ENCODE measurements at regions not wholly inside any gene's neighbourhood (a gene's known extent, or its start where the extent isn't known, plus 50 kb on each side); places are given as distances from the start of the nearest gene placed in this dataset.

GRCh38 chr3:103371411-103371810 is 936.6 kb downstream of the ZPLD1 start:
- TF ChIP-seq, protein P1, sequence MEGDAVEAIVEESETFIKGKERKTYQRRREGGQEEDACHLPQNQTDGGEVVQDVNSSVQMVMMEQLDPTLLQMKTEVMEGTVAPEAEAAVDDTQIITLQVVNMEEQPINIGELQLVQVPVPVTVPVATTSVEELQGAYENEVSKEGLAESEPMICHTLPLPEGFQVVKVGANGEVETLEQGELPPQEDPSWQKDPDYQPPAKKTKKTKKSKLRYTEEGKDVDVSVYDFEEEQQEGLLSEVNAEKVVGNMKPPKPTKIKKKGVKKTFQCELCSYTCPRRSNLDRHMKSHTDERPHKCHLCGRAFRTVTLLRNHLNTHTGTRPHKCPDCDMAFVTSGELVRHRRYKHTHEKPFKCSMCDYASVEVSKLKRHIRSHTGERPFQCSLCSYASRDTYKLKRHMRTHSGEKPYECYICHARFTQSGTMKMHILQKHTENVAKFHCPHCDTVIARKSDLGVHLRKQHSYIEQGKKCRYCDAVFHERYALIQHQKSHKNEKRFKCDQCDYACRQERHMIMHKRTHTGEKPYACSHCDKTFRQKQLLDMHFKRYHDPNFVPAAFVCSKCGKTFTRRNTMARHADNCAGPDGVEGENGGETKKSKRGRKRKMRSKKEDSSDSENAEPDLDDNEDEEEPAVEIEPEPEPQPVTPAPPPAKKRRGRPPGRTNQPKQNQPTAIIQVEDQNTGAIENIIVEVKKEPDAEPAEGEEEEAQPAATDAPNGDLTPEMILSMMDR (conservative IDR thresholded peaks at IDR 0.05; ENCODE audit: low read depth, low read length), result no peak
- no peak for DNase-seq (ENCODE audit: low read depth)
- no peak overlapping the region for H3K4me3 ChIP-seq (ENCODE audit: low read depth, low read length)

DNA sequence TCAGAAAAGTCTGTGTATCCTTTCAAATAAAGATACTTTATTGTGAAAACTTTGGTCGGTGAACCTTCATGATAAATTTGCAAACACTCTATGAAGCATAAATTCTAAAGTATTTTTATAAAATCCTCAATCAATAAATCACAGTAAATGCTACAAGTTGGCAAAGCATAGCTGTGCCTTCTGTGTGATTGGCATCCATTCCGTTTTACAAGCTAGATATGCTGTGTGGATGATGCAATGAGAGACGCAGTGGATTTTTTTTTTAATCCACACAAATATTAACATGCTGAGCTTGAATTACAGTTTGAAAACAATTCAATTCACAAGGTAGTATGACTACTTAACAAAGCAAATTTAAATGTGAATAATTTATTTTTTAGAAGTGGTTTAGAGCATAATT is 937.2 kb downstream of the ZPLD1 start:
- TF ChIP-seq, protein P1 (conservative IDR thresholded peaks at IDR 0.05; ENCODE audit: low read depth, low read length), result no peak
- DNase-seq (ENCODE audit: low read depth), result no peak

GRCh38 chr3:103380391-103380790 is 945.6 kb downstream of the ZPLD1 start:
- no peak for DNase-seq (ENCODE audit: low read depth)
- H3K4me3 ChIP-seq (ENCODE audit: low read depth, low read length), result no peak overlapping the region
- TF ChIP-seq, protein P1 (conservative IDR thresholded peaks at IDR 0.05; ENCODE audit: low read depth, low read length), result no peak

More for the DNA sequence above, 937.2 kb downstream of the ZPLD1 start:
- H3K4me3 ChIP-seq (ENCODE audit: low read depth, low read length), result no peak overlapping the region

DNA sequence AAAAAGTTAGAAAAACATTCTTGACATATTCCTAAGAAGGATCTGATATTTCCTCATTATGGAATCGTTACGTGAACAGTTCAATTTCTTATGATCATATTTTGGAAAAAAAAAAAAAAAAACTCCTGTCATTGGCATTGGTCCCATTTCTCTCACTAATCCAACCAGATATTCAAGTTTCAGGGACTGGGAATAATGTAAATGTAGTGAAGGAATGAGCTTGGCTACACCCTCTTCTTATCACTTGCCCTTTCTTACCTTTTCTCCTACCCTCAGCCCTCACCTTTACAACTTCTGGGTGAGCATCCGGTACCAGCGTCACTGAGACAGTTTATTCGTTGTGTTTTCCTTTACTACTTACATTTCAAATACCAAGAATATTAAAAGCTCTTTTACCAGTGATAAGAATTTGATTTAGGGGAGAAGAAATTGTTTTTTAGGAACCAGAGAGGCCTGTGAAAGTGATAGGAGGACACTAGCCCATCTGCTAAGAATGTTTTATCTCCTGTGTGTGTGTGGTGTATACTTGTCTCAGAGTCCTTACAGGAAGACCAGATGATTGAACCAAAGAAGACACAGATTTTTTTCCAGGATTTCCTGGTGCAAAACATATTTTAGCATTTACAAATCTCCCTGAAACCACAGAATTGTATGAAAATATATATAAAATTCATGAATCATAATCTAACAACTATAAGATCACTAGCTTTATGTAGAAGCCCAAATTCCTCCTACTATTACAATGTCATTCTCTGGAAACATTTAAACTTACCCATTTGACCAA is 946.7 kb downstream of the ZPLD1 start:
- TF ChIP-seq, protein P1 (conservative IDR thresholded peaks at IDR 0.05; ENCODE audit: low read depth, low read length), result no peak
- DNase-seq (ENCODE audit: low read depth), result no peak
- H3K4me3 ChIP-seq (ENCODE audit: low read depth, low read length), result no peak overlapping the region

- H3K4me3 ChIP-seq (ENCODE audit: low read depth, low read length), result no peak overlapping the region
- TF ChIP-seq, protein P1 (conservative IDR thresholded peaks at IDR 0.05; ENCODE audit: low read depth, low read length), result no peak
- no peak for DNase-seq (ENCODE audit: low read depth)
These were observed 951.3 kb downstream of the ZPLD1 start for GRCh38 chr3:103385961-103386656.

GRCh38 chr3:103388214-103388613 is 953.4 kb downstream of the ZPLD1 start:
- TF ChIP-seq, protein P1 (conservative IDR thresholded peaks at IDR 0.05; ENCODE audit: low read depth, low read length), result no peak
- peak; percentile 51 for DNase-seq (ENCODE audit: low read depth)
- H3K4me3 ChIP-seq (ENCODE audit: low read depth, low read length), result no peak overlapping the region
